ENCODE measurements at regions not wholly inside any gene's neighbourhood (a gene's known extent, or its start where the extent isn't known, plus 50 kb on each side); places are given as distances from the start of the nearest gene placed in this dataset.
A peak's percentile ranks its signal among the peaks of the same experiment; 100 is the strongest.

DNA sequence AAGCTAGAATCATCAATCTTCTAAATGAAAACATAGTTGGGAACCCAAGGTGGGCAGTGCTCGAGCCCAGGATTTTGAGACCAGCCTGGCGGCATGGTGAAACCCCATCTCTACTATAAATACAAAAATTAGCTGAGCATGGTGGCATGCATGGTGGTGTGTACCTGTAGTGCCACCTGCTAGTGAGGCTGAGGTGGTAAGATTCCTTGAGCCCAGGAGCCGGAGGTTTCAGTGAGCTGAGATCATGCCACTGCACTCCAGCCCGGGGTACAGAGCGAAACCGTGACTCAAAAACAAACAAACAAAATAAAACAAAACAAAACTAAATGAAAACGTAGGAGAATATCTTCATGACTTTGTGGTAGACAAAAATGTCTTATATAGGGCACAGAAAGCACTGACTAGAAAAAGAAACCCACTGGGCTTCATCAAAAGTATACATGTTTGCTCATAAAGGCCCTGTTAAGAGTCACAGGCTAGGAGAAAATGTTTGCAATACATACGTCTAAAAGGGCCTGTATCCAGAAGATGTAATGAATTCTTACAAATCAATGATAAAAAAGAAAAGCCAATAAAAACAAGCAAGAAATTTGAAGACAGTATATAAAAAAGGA, 353.6 kb downstream of the FGF9 start:
- Mint-ChIP-seq H3K27me3 (no peaks in the 10 kb centered on the region), H3K27ac (no peak overlapping the region), H3K36me3 (ENCODE audit: low read depth) (no peaks in the 10 kb centered on the region), H3K9me3 (no peaks in the 10 kb centered on the region), H3K4me1 (no peaks in the 10 kb centered on the region), H3K4me3 (no peak overlapping the region)
- peak; percentile 57 for ATAC-seq (replicated peaks)

DNA sequence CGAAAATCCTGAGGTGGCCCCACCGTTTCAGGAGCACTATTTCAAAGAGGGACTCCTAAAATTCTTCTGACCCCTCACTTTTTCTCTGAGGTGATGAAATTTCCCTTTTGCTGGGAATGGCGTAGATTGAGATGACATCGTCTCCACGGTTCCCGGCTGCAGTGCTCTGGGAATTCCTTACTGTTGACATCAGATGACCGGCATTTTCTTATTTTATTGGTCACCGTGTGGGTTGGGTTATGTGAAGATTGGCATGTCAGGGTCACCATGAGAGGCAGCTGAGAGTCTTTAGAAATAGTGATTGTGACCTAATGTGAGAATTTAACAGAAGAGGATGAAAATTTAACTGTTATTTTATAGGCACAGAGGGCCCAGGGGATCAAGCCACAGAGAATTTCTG, 356.7 kb downstream of the FGF9 start:
- H3K4me1 Mint-ChIP-seq = no peaks in the 10 kb centered on the region
- no peaks in the 10 kb centered on the region for H3K27me3 Mint-ChIP-seq
- H3K9me3 Mint-ChIP-seq = no peaks in the 10 kb centered on the region

DNA sequence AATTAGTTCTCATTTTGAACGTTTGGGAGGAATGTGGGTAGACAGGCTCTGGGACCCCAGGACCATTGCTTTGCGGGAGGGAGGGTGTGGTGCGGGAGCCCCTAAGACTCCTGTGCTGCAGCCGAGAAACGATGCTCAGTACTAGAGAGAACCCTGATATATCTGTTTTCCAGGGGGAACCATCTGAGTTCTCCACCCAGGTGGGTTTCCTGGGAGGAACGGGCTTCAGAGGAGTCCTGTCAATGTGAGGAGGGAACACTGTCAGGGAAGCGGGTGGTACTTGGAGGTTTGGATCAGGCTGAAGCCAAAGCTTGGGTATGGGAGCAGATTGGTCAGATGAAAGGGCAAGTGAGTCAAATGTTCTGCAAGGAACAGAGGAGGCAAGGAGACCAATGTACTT, 358.0 kb downstream of the FGF9 start:
- Mint-ChIP-seq H3K9me3 (no peaks in the 10 kb centered on the region), H3K27ac (no peak overlapping the region), H3K27me3 (no peaks in the 10 kb centered on the region), H3K4me1 (no peaks in the 10 kb centered on the region), H3K36me3 (ENCODE audit: low read depth) (no peaks in the 10 kb centered on the region), H3K4me3 (no peak overlapping the region)
- no peak for ATAC-seq (replicated peaks)

More for the DNA sequence above, 356.7 kb downstream of the FGF9 start:
- no peak for ATAC-seq (replicated peaks)
- Mint-ChIP-seq H3K27ac (no peak overlapping the region), H3K36me3 (ENCODE audit: low read depth) (no peaks in the 10 kb centered on the region), H3K4me3 (no peak overlapping the region)

DNA sequence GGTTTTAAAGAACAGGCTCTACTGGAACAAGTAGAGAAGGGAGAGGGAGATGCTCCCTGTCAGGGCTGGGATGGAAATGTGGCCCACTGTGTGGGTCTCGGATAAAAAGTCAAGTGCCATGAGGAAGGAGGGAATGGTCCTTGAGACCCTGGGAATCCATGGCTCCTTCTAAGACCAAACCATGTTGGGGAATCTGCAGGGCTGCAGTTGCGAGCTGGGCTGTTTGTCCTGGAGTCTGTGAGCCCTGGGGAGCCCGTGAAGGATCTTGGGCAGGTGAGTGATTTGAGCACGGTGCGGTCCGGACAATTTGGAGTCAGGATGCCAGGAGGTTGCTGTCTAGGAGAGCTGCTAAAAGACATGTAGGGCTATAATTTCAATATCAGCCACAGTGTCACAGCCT, 359.4 kb downstream of the FGF9 start:
- H3K4me1 Mint-ChIP-seq = no peaks in the 10 kb centered on the region
- H3K27me3 Mint-ChIP-seq = no peaks in the 10 kb centered on the region
- no peaks in the 10 kb centered on the region for H3K9me3 Mint-ChIP-seq
- no peak for ATAC-seq (replicated peaks)
- no peaks in the 10 kb centered on the region for H3K36me3 Mint-ChIP-seq (ENCODE audit: low read depth)
- no peak overlapping the region for H3K27ac Mint-ChIP-seq
- H3K4me3 Mint-ChIP-seq = no peak overlapping the region

DNA sequence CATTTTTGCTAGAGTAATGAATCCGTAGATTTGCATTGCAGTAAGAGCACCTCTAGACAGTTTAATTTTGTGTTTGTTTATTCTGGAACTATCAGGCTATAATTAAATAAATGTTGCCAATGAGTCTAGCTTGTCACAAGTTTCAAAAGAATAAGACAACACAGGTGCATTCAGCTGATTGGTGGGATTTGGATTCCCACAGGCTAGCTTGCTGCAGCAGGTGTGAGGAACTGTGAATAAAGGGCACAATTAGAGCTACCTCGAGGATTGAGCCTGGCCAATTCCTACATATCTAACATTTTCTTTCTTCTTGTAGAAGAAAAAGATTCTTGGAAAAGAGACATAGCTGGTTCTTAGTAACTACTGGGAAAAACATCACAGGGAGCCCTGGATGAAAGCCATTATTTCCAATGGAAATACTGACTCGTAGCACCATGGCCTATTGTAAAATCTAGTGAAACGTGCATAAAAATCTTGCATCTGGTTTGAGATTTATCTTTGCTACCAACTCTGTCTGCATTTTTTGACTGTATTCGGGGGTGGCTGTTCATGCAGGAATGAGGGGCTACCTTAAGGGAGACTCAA, 360.9 kb downstream of the FGF9 start:
- Mint-ChIP-seq H3K4me1 (no peaks in the 10 kb centered on the region), H3K27me3 (no peaks in the 10 kb centered on the region), H3K36me3 (ENCODE audit: low read depth) (no peaks in the 10 kb centered on the region), H3K27ac (no peak overlapping the region), H3K9me3 (no peaks in the 10 kb centered on the region), H3K4me3 (no peak overlapping the region)
- no peak for ATAC-seq (replicated peaks)

DNA sequence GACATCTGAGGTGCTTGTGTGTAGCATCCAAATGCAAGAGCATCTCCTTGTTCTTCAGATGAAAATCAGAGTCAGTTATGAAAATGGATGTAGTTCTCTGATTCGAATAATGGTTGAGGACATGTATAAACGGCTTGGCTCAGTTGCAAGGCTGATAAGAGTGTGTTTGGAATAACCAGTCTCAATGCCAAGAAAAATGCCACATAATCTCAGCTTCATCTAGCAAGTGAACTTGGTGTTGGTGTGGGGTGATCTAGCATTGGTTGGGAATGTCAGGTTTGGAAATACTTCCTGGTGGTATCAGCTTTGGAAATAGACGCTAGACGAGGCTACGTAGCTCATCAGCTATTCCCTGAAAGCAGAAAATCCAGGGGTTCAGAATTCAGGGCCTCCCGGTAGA, 362.0 kb downstream of the FGF9 start:
- Mint-ChIP-seq H3K9me3 (no peaks in the 10 kb centered on the region), H3K36me3 (ENCODE audit: low read depth) (no peaks in the 10 kb centered on the region), H3K27ac (no peak overlapping the region), H3K4me1 (no peaks in the 10 kb centered on the region), H3K4me3 (no peak overlapping the region), H3K27me3 (no peaks in the 10 kb centered on the region)
- ATAC-seq (replicated peaks) = no peak

DNA sequence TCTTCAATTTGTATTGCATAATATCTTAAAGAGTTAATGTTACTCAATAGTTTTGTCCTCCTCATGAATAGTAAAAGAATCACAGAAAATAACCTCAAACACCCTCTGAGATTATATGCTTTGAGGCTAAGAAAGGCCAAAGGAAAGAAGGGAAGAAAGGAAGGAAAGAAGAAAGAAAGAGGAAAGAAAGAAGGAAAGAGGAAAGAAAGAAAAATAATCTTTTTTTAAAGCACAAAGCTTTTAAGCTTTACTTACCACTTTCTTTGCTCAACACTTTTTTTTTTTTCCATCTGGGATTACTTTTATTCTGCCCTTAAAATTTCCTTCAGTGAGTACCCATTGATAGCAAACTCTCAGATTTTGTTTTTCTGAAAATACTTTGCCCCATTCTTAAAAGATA, 369.1 kb downstream of the FGF9 start:
- Mint-ChIP-seq H3K27ac (no peak overlapping the region), H3K4me3 (no peak overlapping the region), H3K36me3 (ENCODE audit: low read depth) (no peaks in the 10 kb centered on the region), H3K4me1 (peaks cover 6% of the 10 kb centered on the region), H3K9me3 (no peaks in the 10 kb centered on the region), H3K27me3 (no peaks in the 10 kb centered on the region)
- ATAC-seq (replicated peaks) = no peak

DNA sequence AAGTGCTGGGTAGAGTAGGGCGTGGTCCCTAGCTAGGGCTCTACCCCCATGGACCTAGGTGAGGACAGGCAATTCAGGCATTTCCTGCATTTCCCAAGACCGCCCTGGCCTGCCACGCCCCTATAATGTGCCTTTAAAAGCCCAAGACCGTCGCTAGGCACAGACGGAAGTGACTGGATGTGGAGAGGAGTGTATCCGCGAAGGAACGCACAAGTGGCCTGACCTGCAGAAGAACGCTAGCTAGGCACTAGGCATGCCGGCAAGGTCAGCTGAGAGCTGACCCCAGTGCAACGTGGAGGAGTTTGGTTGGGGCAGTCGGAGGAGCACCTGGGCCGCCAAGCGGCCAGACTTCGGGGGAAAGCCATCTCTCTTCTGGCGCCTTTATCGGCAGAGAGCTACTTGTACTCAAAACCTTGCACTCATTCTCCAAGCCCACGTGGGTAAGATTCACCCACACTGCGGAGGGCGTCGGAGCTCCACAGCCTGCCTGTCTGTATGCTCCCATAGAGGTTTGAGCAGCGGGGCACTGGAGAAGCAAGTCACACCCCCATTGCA, 370.0 kb downstream of the FGF9 start:
- H3K36me3 Mint-ChIP-seq (ENCODE audit: low read depth) = no peaks in the 10 kb centered on the region
- peak; percentile 67 for ATAC-seq (replicated peaks)
- H3K27ac Mint-ChIP-seq = no peak overlapping the region
- H3K4me3 Mint-ChIP-seq = peak overlapping the region; percentile 69
- H3K4me1 Mint-ChIP-seq = peaks cover 6% of the 10 kb centered on the region
- no peaks in the 10 kb centered on the region for H3K27me3 Mint-ChIP-seq
- H3K9me3 Mint-ChIP-seq = no peaks in the 10 kb centered on the region

DNA sequence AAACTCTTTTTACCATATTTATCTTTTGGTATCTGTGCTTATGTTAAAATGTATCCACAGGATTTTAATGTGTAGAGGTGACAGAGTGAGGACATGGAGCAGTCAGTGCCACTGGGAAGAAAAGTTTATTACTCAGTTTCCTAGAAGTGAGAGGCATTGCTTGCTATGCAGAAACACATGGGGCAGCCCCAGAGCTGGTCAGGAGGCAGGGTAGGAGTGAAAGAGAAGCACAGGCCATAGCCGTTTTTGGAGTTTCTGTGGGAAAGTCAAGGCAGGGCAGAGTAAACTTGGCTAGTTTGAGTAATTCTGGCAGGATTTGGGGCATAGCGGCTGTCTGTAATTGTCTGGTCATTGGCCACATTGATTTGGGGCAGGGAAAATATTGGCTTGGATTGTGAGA, 370.9 kb downstream of the FGF9 start:
- ATAC-seq (replicated peaks) = peak; percentile 83

DNA sequence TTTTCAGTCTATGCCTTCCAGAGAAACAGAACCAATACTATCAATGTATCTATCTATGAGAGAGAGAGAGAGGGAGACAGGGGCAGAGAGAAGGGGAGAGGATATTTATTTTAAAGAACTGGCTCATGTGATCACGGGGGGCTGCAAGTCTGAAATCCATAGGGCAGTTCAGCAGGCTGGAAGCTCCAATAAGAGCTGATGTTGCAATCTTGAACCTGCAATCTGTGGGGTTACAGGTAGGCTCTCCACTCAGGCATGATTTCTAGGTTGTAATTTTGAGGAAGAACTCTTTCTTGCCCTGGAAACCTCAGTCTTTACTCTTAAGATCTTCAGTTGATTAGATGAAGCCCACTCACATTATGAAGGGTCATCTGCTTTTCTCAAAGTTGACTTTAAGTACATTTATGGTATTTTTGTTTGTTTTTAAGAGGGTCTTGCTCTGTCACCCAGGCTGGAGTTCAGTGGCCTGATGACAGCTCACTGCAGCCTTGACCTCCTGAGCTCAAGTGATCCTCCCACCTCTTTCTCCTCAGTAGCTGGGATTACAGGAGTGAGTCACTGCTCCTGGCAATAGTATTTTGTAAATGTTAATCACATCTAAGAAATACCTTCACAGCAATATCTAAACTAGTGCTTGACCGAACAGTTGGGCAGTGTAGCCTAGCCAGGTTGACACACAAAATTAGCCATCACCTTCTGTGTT, 376.4 kb downstream of the FGF9 start:
- ATAC-seq (replicated peaks) = peak; percentile 59
- H3K4me1 Mint-ChIP-seq = peaks cover 22% of the 10 kb centered on the region

More for the DNA sequence above, 370.9 kb downstream of the FGF9 start:
- H3K27me3 Mint-ChIP-seq = no peaks in the 10 kb centered on the region
- H3K4me1 Mint-ChIP-seq = peaks cover 10% of the 10 kb centered on the region
- H3K9me3 Mint-ChIP-seq = no peaks in the 10 kb centered on the region
- peak overlapping the region; percentile 69 for H3K4me3 Mint-ChIP-seq
- no peaks in the 10 kb centered on the region for H3K36me3 Mint-ChIP-seq (ENCODE audit: low read depth)
- peak overlapping the region; percentile 29 for H3K27ac Mint-ChIP-seq

DNA sequence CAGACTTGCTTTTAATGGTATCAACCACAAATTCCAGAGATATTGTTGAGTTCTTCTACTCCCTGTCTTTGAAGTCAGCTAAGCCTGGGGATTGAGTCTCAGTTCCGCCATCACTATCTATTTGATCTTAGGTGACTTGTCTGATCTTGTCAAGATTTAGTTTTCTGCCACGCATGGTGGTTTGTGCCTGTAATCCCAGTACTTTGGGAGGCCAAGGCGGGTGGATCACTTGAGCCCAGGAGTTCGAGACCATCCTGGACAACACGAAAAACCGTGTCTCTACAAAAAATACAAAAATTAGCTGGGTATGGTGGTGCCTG, 376.9 kb downstream of the FGF9 start:
- no peak for ATAC-seq (replicated peaks)
- Mint-ChIP-seq H3K9me3 (no peaks in the 10 kb centered on the region), H3K4me3 (no peak overlapping the region), H3K36me3 (ENCODE audit: low read depth) (no peaks in the 10 kb centered on the region), H3K27ac (no peak overlapping the region), H3K4me1 (peaks cover 25% of the 10 kb centered on the region), H3K27me3 (no peaks in the 10 kb centered on the region)

More for the DNA sequence above, 376.4 kb downstream of the FGF9 start:
- Mint-ChIP-seq H3K27me3 (no peaks in the 10 kb centered on the region), H3K36me3 (ENCODE audit: low read depth) (no peaks in the 10 kb centered on the region), H3K27ac (no peak overlapping the region), H3K9me3 (no peaks in the 10 kb centered on the region), H3K4me3 (peak overlapping the region; percentile 7)

DNA sequence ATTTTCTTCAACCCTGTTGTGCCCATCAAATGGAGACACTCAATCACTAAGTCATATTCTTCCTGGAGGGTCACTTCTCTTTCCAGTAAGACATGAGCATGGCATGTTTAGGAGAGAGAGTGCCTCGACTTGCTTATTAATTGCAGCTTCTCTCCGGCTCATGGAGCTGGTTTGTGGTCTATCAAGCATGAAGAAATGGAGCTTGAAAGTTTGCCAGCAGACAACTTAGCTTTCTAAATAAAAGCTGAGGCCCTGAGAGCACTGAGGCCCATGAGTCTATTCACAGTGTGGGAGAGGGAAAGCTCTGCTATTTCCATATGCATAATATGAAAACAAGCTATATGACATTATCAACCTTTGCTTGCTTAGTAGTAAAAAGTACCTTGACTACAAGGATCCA, 378.5 kb downstream of the FGF9 start:
- Mint-ChIP-seq H3K27ac (no peak overlapping the region), H3K4me3 (peak overlapping the region; percentile 3), H3K27me3 (no peaks in the 10 kb centered on the region), H3K4me1 (peaks cover 25% of the 10 kb centered on the region), H3K9me3 (no peaks in the 10 kb centered on the region), H3K36me3 (ENCODE audit: low read depth) (no peaks in the 10 kb centered on the region)
- no peak for ATAC-seq (replicated peaks)

DNA sequence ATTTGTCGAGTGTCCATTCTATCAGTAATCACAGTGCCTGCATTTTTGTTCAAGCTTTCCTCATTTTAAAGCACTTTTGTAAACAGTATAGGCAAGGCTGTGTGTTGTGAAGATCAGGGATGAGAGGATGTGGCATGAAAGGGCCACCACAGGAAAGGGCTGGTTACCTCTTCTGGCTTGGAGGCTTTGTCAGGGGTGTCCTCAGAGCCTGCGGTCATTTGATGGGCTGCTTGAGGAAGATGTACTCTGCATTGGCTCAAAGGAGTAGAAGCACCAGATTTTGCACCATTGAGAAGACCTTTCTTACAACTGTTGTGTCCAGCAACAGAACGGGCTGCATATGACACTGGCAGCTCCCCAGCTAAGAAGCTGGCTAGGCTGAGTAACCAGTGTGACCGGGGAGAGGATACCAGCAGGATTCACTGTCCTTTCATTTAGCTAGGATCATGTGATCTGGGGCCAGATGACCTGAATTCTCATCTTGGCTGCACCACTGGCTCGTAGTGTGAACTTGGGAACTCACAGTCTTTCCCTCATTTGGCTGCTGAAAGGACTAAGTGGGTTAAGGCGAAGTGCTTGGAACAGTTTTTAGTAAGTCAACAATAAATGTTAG, 380.2 kb downstream of the FGF9 start:
- peaks cover 37% of the 10 kb centered on the region for H3K4me1 Mint-ChIP-seq
- H3K27ac Mint-ChIP-seq = peak overlapping the region; percentile 26
- peak overlapping the region; percentile 23 for H3K4me3 Mint-ChIP-seq
- H3K36me3 Mint-ChIP-seq (ENCODE audit: low read depth) = no peaks in the 10 kb centered on the region
- H3K27me3 Mint-ChIP-seq = no peaks in the 10 kb centered on the region
- peaks cover 3% of the 10 kb centered on the region for H3K9me3 Mint-ChIP-seq
- peak; percentile 54 for ATAC-seq (replicated peaks)

DNA sequence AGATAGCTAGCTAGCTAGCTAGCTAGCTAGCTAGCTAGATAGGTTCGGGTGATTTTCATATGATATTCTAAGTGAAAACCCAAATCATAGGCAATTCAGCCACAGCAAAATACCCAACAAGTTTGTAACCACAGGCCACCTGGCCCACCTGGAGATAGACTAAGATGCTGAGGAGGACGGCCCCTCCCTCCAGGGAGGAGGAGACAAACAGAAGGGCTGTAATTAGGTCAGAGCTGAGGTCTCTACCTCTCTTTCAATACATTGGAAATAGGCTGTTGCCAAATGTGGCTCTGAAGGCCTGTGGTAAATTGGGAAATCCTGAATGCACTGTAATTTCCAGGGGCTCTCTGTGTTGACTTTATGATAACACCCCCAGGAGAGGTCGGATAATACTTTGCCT, 382.2 kb downstream of the FGF9 start:
- no peak overlapping the region for H3K4me3 Mint-ChIP-seq
- peaks cover 3% of the 10 kb centered on the region for H3K9me3 Mint-ChIP-seq
- no peaks in the 10 kb centered on the region for H3K36me3 Mint-ChIP-seq (ENCODE audit: low read depth)
- H3K4me1 Mint-ChIP-seq = peaks cover 40% of the 10 kb centered on the region
- H3K27me3 Mint-ChIP-seq = no peaks in the 10 kb centered on the region
- no peak overlapping the region for H3K27ac Mint-ChIP-seq
- no peak for ATAC-seq (replicated peaks)

DNA sequence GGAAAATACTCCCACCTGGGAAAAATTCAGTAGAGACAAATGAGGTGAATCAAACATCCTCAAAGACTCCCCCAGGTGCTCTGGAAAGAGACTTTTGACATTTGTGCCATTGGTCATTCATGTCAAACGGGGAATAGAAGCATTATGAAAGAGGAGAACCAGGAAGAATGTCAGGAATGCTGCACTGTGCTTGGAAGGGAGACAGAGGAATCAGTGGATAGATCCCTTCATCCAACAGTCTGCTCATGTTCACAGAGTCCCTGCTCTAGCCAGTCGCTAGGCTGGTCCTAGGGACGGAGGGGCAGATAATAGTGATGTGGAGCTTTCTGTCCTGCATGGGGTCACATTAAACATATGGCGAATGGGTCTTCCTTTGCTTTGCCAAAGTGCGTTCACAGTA, 384.4 kb downstream of the FGF9 start:
- H3K4me3 Mint-ChIP-seq = peak overlapping the region; percentile 15
- no peak for ATAC-seq (replicated peaks)
- no peaks in the 10 kb centered on the region for H3K27me3 Mint-ChIP-seq
- H3K27ac Mint-ChIP-seq = no peak overlapping the region
- peaks cover 3% of the 10 kb centered on the region for H3K9me3 Mint-ChIP-seq
- H3K36me3 Mint-ChIP-seq (ENCODE audit: low read depth) = no peaks in the 10 kb centered on the region
- peaks cover 54% of the 10 kb centered on the region for H3K4me1 Mint-ChIP-seq
